Sigmoid colon (tissue), 4 donors: ENCODE measurements at regions not wholly inside any gene's neighbourhood (a gene's known extent, or its start where the extent isn't known, plus 50 kb on each side); places are given as distances from the start of the nearest gene placed in this dataset.

ENCODE experiments used
- EP300 ChIP-seq, 4 donors: sonication (generic); formaldehyde crosslinking; IDR thresholded peaks; one replicate each; pipeline ENCODE4 v1.6.1; 2017; ENCODE audit warnings: antibody characterized with exemption in 4 of 4
- POLR2AphosphoS5 ChIP-seq, 4 donors: sonication (generic); formaldehyde crosslinking; IDR thresholded peaks; one replicate each; pipeline ENCODE4 v1.6.1; 2017; ENCODE audit warnings: antibody characterized with exemption in 4 of 4
- TF ChIP-seq, protein P1 (sequence below), 4 experiments: fragments of 450-650 bp in 3 of 4; fragments of 200-600 bp in 1 of 4; IDR thresholded peaks; one replicate each; pipeline ENCODE4 v1.5.1; 2016 to 2019; ENCODE audit warnings: antibody characterized with exemption in 4 of 4, mild to moderate bottlenecking in 3 of 4, moderate library complexity in 2 of 4

DNA sequence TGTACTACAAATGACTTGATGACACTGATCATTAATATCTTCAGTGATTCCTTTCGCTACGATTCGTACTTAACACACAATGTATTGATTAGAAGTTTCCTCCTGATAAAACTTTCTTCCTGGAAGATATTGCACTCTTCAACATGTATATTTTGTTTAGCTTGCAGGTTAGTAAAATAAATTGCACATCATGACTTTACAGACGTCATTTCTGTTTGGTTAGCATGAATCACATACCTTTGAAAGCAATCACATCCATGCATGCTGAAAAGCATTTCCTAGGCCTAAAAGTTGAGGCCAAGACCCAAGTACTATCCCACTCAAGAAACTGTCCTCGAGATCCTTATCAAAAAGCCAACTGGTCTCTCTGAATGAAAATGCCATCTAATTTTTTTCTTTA lies 1841.0 kb upstream of the PCDH7 start:
- TF ChIP-seq, protein P1, sequence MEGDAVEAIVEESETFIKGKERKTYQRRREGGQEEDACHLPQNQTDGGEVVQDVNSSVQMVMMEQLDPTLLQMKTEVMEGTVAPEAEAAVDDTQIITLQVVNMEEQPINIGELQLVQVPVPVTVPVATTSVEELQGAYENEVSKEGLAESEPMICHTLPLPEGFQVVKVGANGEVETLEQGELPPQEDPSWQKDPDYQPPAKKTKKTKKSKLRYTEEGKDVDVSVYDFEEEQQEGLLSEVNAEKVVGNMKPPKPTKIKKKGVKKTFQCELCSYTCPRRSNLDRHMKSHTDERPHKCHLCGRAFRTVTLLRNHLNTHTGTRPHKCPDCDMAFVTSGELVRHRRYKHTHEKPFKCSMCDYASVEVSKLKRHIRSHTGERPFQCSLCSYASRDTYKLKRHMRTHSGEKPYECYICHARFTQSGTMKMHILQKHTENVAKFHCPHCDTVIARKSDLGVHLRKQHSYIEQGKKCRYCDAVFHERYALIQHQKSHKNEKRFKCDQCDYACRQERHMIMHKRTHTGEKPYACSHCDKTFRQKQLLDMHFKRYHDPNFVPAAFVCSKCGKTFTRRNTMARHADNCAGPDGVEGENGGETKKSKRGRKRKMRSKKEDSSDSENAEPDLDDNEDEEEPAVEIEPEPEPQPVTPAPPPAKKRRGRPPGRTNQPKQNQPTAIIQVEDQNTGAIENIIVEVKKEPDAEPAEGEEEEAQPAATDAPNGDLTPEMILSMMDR (IDR thresholded peaks at IDR 0.05) = no peak
- no peak for TF ChIP-seq EP300 (IDR thresholded peaks at IDR 0.05)
- TF ChIP-seq POLR2AphosphoS5 (IDR thresholded peaks at IDR 0.05) = no peak
